ENCODE measurements at regions not wholly inside any gene's neighbourhood (a gene's known extent, or its start where the extent isn't known, plus 50 kb on each side); places are given as distances from the start of the nearest gene placed in this dataset.
"Not testable (repeated sequence)": the region's sequence is repeated elsewhere in the genome, so short reads cannot be mapped to it uniquely, and the experiment has no call there.

GRCh38 chr5:6273090-6273735 lies 105.1 kb downstream of the MED10 start:
- no peak for DNase-seq

- no peak for DNase-seq
Measured at GRCh38 chr5:6269925-6270324, 108.4 kb downstream of the MED10 start.

- no peak for DNase-seq
Measured at GRCh38 chr5:6266671-6267197, 111.6 kb downstream of the MED10 start.

GRCh38 chr5:6264394-6264793 lies 114.0 kb downstream of the MED10 start:
- DNase-seq: no peak

GRCh38 chr5:6262651-6263363 lies 115.5 kb downstream of the MED10 start:
- no peak for DNase-seq

GRCh38 chr5:6261668-6262067 lies 116.7 kb downstream of the MED10 start:
- peak; percentile 29 for DNase-seq

- no peak for DNase-seq
Measured at GRCh38 chr5:6261256-6261655, 117.1 kb downstream of the MED10 start.

- DNase-seq: no peak
Measured at GRCh38 chr5:6260846-6261245, 117.5 kb downstream of the MED10 start.

- no peak for DNase-seq
Measured at GRCh38 chr5:6256901-6257300, 121.4 kb downstream of the MED10 start.

- DNase-seq: no peak
Measured at GRCh38 chr5:6255956-6256355, 122.4 kb downstream of the MED10 start.

- DNase-seq: no peak
Measured at GRCh38 chr5:6253846-6254245, 124.5 kb downstream of the MED10 start.

GRCh38 chr5:6253281-6253680 lies 125.1 kb downstream of the MED10 start:
- no peak for DNase-seq

GRCh38 chr5:6252581-6252980 lies 125.8 kb downstream of the MED10 start:
- no peak for DNase-seq

- no peak for DNase-seq
Measured at GRCh38 chr5:6251565-6252102, 126.7 kb downstream of the MED10 start.

- DNase-seq: no peak
Measured at GRCh38 chr5:6250121-6250520, 128.2 kb downstream of the MED10 start.

GRCh38 chr5:6248132-6248531 lies 130.2 kb downstream of the MED10 start:
- no peak for DNase-seq

- no peak for DNase-seq
Measured at GRCh38 chr5:6246820-6247437, 131.4 kb downstream of the MED10 start.

GRCh38 chr5:6244339-6244714 lies 134.0 kb downstream of the MED10 start:
- no peak for DNase-seq

- DNase-seq: no peak
Measured at GRCh38 chr5:6243706-6244338, 134.5 kb downstream of the MED10 start.

GRCh38 chr5:6241056-6241455 lies 137.3 kb downstream of the MED10 start:
- not testable (repeated sequence) for DNase-seq

- DNase-seq: no peak
Measured at GRCh38 chr5:6236858-6237481, 141.4 kb downstream of the MED10 start.

- no peak for DNase-seq
Measured at GRCh38 chr5:6236170-6236793, 142.1 kb downstream of the MED10 start.

Data from activated CD4-positive, alpha-beta T cell treated with anti-CD3 and anti-CD28 coated beads for 48 hours (primary cell).